Hypothalamus (tissue), 51 donors: ENCODE measurements at regions not wholly inside any gene's neighbourhood (a gene's known extent, or its start where the extent isn't known, plus 50 kb on each side); places are given as distances from the start of the nearest gene placed in this dataset.
"Not testable (repeated sequence)": the region's sequence is repeated elsewhere in the genome, so short reads cannot be mapped to it uniquely, and the experiment has no call there.

Experiments used
- DNase-seq, 51 donors: peaks; one replicate each; lab custom pipeline; 2025; lab: John Stamatoyannopoulos, UW

DNA sequence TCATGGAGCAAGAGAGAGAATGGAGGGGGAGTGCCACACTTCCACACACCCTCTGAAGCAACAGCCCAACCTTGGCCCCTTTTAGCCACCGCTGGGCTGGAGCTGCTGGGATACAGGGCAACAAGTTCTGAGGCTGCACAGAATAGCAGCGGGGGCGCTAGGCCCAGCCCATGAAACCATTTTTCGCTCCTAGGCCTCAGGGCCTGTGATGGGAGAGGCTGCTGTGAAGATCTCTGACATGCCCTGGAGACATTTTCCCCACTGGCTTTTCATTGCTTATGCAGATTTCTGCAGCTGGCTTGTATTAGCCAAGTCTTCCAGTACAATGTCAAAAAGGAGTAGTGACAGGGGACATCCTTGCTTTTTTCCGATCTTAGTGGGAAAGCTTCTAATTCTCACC lies 202.3 kb upstream of the B3GALT2 start:
- DNase-seq: no peak

GRCh38 chr1:193388165-193388564 lies 201.8 kb upstream of the B3GALT2 start:
- DNase-seq: no peak

- DNase-seq: no peak
Measured at GRCh38 chr1:193387406-193387805, 201.0 kb upstream of the B3GALT2 start.

GRCh38 chr1:193378451-193378850 lies 192.0 kb upstream of the B3GALT2 start:
- not testable (repeated sequence) for DNase-seq

GRCh38 chr1:193377472-193377871 lies 191.1 kb upstream of the B3GALT2 start:
- no peak for DNase-seq

- no peak for DNase-seq
Measured at GRCh38 chr1:193372553-193372952, 186.1 kb upstream of the B3GALT2 start.

GRCh38 chr1:193368302-193368701 lies 181.9 kb upstream of the B3GALT2 start:
- DNase-seq: no peak

- DNase-seq: no peak
Measured at GRCh38 chr1:193367863-193368262, 181.4 kb upstream of the B3GALT2 start.

GRCh38 chr1:193366764-193367507 lies 180.5 kb upstream of the B3GALT2 start:
- DNase-seq: no peak

DNA sequence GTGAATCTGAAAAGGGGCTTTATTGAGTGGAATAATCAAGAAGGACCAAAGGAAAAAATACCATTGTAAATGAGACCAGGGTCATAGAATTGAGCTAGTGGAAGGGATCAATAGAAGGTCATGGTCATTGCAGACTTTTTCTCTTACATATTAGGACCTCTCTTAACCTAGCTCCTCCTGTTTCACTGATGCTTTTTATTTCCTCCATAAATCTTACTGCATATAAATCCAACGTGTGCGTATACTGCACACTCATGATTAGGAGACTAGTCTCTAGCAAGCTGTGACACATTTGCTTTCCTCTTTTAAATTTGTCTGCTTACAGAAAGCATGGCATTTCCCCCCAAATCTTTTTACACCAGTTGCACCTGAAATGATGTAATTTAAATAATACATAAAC lies 179.6 kb upstream of the B3GALT2 start:
- no peak for DNase-seq

DNA sequence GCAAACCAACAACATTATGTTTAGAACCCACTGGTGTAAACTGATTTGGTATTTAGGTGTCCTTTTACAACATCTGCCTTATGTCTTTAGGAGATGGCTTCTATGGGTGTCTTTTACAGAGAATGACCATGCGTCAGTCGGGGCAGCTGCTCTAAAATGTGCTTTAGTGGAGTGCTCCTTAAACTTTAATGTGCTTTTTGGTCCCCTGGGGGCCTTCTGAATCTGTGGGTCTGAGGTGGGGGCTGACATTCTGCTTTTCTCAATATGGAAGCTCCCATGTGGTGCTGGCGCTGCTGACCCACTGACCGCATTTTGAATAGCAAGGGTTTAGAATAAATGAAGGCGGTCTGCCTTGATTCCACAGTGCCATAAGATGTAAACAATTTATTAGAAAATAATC lies 173.2 kb upstream of the B3GALT2 start:
- DNase-seq: no peak

GRCh38 chr1:193358419-193358818 lies 172.0 kb upstream of the B3GALT2 start:
- no peak for DNase-seq

- no peak for DNase-seq
Measured at GRCh38 chr1:193356249-193356648, 169.8 kb upstream of the B3GALT2 start.

DNA sequence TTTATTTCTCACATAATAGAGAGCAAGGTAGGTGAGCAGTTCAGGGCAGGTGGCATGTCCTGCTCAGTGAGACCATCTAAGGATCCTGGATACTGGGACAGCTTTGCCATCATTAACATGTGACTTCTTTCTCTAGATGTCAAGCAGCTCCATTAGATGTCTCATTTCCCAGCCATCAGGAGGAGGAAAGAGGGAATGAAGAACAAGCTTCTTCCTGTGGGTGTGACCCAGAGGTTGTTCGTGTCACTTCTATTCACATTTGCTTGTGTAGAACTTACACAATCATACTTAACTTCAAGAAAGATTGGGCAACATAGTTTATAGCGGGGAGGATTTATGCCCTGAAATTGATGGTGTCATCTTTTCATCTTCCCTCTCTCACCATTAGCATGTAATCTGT lies 169.2 kb upstream of the B3GALT2 start:
- DNase-seq: no peak

DNA sequence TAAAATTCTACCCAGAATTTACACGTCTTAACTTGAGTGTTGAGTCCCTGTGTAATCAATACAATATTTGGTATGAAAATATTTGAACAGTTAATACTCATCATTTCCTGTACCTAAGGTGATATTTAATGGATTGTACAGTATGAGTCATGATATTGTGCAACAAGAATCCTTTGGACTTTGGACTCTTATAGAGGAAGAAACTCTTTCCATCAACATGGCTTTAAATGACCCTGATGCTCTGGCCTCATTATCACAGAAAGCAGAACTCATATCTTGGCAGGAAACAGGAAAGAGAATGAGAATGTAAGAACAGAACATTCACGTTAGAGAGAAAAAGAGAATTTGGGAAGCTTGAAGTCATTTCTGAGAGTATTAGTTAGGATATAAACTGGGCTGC lies 168.8 kb upstream of the B3GALT2 start:
- DNase-seq: no peak

- no peak for DNase-seq
Measured at GRCh38 chr1:193348769-193349535, 162.5 kb upstream of the B3GALT2 start.

DNA sequence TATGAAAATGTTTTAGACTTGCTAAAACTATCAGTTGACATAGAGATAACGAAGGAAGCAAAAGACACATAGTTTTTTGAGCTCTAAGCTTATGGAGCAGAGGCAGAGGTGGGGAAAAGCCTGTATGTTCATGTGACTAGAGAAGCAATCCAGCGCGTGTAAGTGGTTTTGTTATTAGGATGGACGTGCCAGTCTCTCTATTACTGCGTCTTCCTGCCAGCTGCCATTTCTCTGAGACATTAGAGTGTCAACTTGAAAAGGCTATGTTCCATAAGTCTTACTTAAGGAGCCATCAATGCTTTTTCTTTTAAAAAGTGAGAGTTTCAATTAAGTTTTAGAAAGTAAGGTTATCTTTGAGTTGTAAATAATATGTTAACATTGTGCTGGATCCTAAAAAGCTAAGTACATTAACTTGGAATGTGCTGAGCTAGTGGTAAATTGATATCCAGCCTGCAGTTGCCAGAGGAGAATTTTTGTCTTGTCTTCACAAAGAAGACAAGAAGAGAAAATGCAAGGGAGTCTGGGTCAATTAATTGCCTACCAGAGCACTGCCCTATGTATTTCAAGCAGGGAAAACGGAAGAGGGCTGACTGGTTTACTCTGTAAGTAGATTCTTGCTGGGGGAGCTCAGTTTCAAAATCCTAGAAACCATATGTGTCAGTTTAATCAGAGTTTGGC lies 161.8 kb upstream of the B3GALT2 start:
- no peak for DNase-seq

GRCh38 chr1:193346085-193346484 lies 159.7 kb upstream of the B3GALT2 start:
- DNase-seq: no peak

DNA sequence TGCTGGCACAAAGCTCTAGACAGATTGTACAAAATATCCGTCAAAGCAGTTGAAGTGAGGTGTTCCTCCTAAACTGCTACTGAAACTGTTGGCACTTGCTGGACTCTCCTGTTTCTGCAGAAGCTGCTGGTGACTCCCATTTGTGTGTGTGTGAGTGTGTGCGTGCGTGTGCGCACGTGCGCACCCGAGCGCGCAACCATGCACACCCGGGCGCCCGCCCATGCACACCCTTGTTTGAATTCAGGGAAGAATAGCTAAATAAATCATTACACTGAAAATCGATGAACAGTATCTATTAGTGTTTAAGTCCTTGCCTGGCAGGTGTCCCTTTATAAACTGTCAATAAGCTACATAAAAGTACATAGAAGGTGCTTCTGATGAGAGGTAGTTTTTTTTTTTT lies 156.4 kb upstream of the B3GALT2 start:
- no peak for DNase-seq

- no peak for DNase-seq
Measured at GRCh38 chr1:193340331-193340730, 153.9 kb upstream of the B3GALT2 start.

- DNase-seq: no peak
Measured at GRCh38 chr1:193339401-193339800, 153.0 kb upstream of the B3GALT2 start.

- DNase-seq: no peak
Measured at GRCh38 chr1:193338194-193338593, 151.8 kb upstream of the B3GALT2 start.
